Vagina (tissue), 2 donors: ENCODE measurements at regions not wholly inside any gene's neighbourhood (a gene's known extent, or its start where the extent isn't known, plus 50 kb on each side); places are given as distances from the start of the nearest gene placed in this dataset.

ENCODE experiments used
- CTCF ChIP-seq, 3 experiments: fragments of 450-650 bp in 2 of 3; fragments of 200-600 bp in 1 of 3; sonication (generic) in 1 of 3; IDR thresholded peaks; one replicate each; pipeline ENCODE4 v1.5.1; 2017 to 2019; ENCODE audit warnings: antibody characterized with exemption in 3 of 3, mild to moderate bottlenecking in 2 of 3, moderate library complexity in 2 of 3
- POLR2A ChIP-seq, 2 donors: fragments of 450-650 bp; IDR thresholded peaks; one replicate each; pipeline ENCODE4 v1.6.1; 2017; ENCODE audit warnings: antibody characterized with exemption in 2 of 2, mild to moderate bottlenecking in 2 of 2, moderate library complexity in 2 of 2

GRCh38 chr6:19452495-19452894 lies 384.7 kb upstream of the ID4 start:
- TF ChIP-seq POLR2A (IDR thresholded peaks at IDR 0.05), result no peak
- no peak for TF ChIP-seq CTCF (IDR thresholded peaks at IDR 0.05)
